NCI-H524 treated with DMSO at 0.1 percent for 48 hours (cell line): ENCODE measurements at regions not wholly inside any gene's neighbourhood (a gene's known extent, or its start where the extent isn't known, plus 50 kb on each side); places are given as distances from the start of the nearest gene placed in this dataset.
"Not testable (repeated sequence)": the region's sequence is repeated elsewhere in the genome, so short reads cannot be mapped to it uniquely, and the experiment has no call there.

Source experiments
- DNase-seq: peaks from one replicate; lab custom pipeline; 2025; lab: John Stamatoyannopoulos, UW

GRCh38 chrX:99988532-99988931 lies 421.5 kb downstream of the PCDH19 start:
- DNase-seq: not testable (repeated sequence)

GRCh38 chrX:99973572-99974226 lies 436.4 kb downstream of the PCDH19 start:
- DNase-seq: no peak

GRCh38 chrX:99939883-99940232 lies 470.2 kb downstream of the PCDH19 start:
- no peak for DNase-seq

GRCh38 chrX:99939206-99939882 lies 470.7 kb downstream of the PCDH19 start:
- DNase-seq: not testable (repeated sequence)

GRCh38 chrX:99938464-99938863 lies 471.6 kb downstream of the PCDH19 start:
- no peak for DNase-seq

GRCh38 chrX:99933865-99934264 lies 476.2 kb downstream of the PCDH19 start:
- no peak for DNase-seq

GRCh38 chrX:99914635-99915034 lies 495.4 kb downstream of the PCDH19 start:
- DNase-seq: no peak

GRCh38 chrX:99913611-99914010 lies 496.5 kb downstream of the PCDH19 start:
- DNase-seq: no peak

GRCh38 chrX:99909946-99910345 lies 500.1 kb downstream of the PCDH19 start:
- DNase-seq: no peak

GRCh38 chrX:99901091-99901490 lies 509.0 kb downstream of the PCDH19 start:
- DNase-seq: no peak

- no peak for DNase-seq
Observed at GRCh38 chrX:99887918-99888317, 522.2 kb downstream of the PCDH19 start.

GRCh38 chrX:99857455-99857854 lies 552.6 kb downstream of the PCDH19 start:
- no peak for DNase-seq

GRCh38 chrX:99833821-99834220 lies 576.3 kb downstream of the PCDH19 start:
- DNase-seq: no peak

- no peak for DNase-seq
Observed at GRCh38 chrX:99820197-99820596, 589.9 kb downstream of the PCDH19 start.

- no peak for DNase-seq
Observed at GRCh38 chrX:99800016-99800415, 610.1 kb downstream of the PCDH19 start.

- DNase-seq: no peak
Observed at GRCh38 chrX:99798936-99799335, 611.1 kb downstream of the PCDH19 start.

- DNase-seq: no peak
Observed at GRCh38 chrX:99795495-99795894, 614.6 kb downstream of the PCDH19 start.

GRCh38 chrX:99782516-99783040 lies 627.5 kb downstream of the PCDH19 start:
- DNase-seq: no peak

- no peak for DNase-seq
Observed at GRCh38 chrX:99777912-99778311, 632.2 kb downstream of the PCDH19 start.

GRCh38 chrX:99761731-99762130 lies 648.3 kb downstream of the PCDH19 start:
- DNase-seq: no peak

GRCh38 chrX:99752776-99753175 lies 657.3 kb downstream of the PCDH19 start:
- DNase-seq: no peak

- DNase-seq: no peak
Observed at GRCh38 chrX:99750721-99751120, 659.4 kb downstream of the PCDH19 start.

GRCh38 chrX:99722094-99722493 lies 688.0 kb downstream of the PCDH19 start:
- no peak for DNase-seq

- no peak for DNase-seq
Observed at GRCh38 chrX:99719140-99719539, 690.9 kb downstream of the PCDH19 start.
